Smooth muscle cell (in vitro differentiated cells): ENCODE measurements at regions not wholly inside any gene's neighbourhood (a gene's known extent, or its start where the extent isn't known, plus 50 kb on each side); places are given as distances from the start of the nearest gene placed in this dataset.

Source experiments
- DNase-seq: peaks from one replicate; lab custom pipeline; 2025; ENCODE audit not compliant: unreplicated experiment; lab: John Stamatoyannopoulos, UW
- H2AFZ ChIP-seq: fragments of 200-600 bp; sonication (generic); 2 replicates; pipeline ENCODE4 v1.6.0; 2016; ENCODE audit warnings: antibody characterized with exemption, low read depth, mild to moderate bottlenecking
- H3F3A ChIP-seq: fragments of 200-600 bp; sonication (generic); 2 replicates; pipeline ENCODE4 v1.6.0; 2017; ENCODE audit warnings: antibody characterized with exemption, low read depth
- H3K27ac ChIP-seq: fragments of 200-600 bp; sonication (generic); 2 replicates; pipeline ENCODE4 v1.5.1; 2016; ENCODE audit warnings: low read depth, mild to moderate bottlenecking
- H3K27me3 ChIP-seq: fragments of 200-600 bp; sonication (generic); 2 replicates; pipeline ENCODE4 v1.6.1; 2016; ENCODE audit warnings: low read depth, mild to moderate bottlenecking
- H3K36me3 ChIP-seq: fragments of 200-600 bp; sonication (generic); 2 replicates; pipeline ENCODE4 v1.5.1; 2016; ENCODE audit warnings: low read depth
- H3K4me1 ChIP-seq: fragments of 200-600 bp; sonication (generic); 2 replicates; pipeline ENCODE4 v1.5.1; 2016; ENCODE audit warnings: low read depth
- H3K4me2 ChIP-seq: fragments of 200-600 bp; sonication (generic); 2 replicates; pipeline ENCODE4 v1.6.0; 2016; ENCODE audit warnings: mild to moderate bottlenecking
- H3K4me3 ChIP-seq: fragments of 200-600 bp; sonication (generic); 2 replicates; pipeline ENCODE4 v1.5.1; 2016; ENCODE audit warnings: mild to moderate bottlenecking
- H3K79me2 ChIP-seq: fragments of 200-600 bp; sonication (generic); 2 replicates; pipeline ENCODE4 v1.6.0; 2016; ENCODE audit warnings: low read depth, mild to moderate bottlenecking
- H3K9ac ChIP-seq: fragments of 200-600 bp; sonication (generic); 2 replicates; pipeline ENCODE4 v1.6.0; 2016; ENCODE audit warnings: low read depth
- H3K9me3 ChIP-seq: fragments of 200-600 bp; sonication (generic); replicated peaks from 2 replicates; pipeline ENCODE4 v1.5.1; 2016; ENCODE audit warnings: low read depth
- H4K20me1 ChIP-seq: fragments of 200-600 bp; sonication (generic); 2 replicates; pipeline ENCODE4 v1.6.0; 2016; ENCODE audit warnings: low read depth
- WGBS: methylation state at CpG from one replicate; pipeline ENCODE4 v1.1.7; 2016; ENCODE audit warnings: low lambda C conversion rate; 5-methylcytosine and 5-hydroxymethylcytosine counted together
- TF ChIP-seq, protein P1 (sequence below): fragments of 200-600 bp; sonication (generic); IDR thresholded peaks from 2 replicates; pipeline ENCODE4 v1.5.1; 2017; ENCODE audit warnings: borderline replicate concordance, mild to moderate bottlenecking, antibody characterized with exemption; ENCODE audit not compliant: insufficient read depth, poor library complexity, severe bottlenecking

- Histone ChIP-seq H3F3A (no peaks in the 10 kb centered on the region), H3K9me3 (no peaks in the 10 kb centered on the region), H3K27ac (no peak overlapping the region), H3K9ac (no peak overlapping the region), H3K4me1 (no peaks in the 10 kb centered on the region), H3K36me3 (no peaks in the 10 kb centered on the region), H3K4me3 (no peak overlapping the region), H4K20me1 (no peaks in the 10 kb centered on the region), H3K27me3 (no peaks in the 10 kb centered on the region), H3K79me2 (no peaks in the 10 kb centered on the region), H3K4me2 (no peak overlapping the region), H2AFZ (peak overlapping the region; percentile 54)
- 61% methylated on average over 3 of the region's 3 CpGs for WGBS
- TF ChIP-seq, protein P1, sequence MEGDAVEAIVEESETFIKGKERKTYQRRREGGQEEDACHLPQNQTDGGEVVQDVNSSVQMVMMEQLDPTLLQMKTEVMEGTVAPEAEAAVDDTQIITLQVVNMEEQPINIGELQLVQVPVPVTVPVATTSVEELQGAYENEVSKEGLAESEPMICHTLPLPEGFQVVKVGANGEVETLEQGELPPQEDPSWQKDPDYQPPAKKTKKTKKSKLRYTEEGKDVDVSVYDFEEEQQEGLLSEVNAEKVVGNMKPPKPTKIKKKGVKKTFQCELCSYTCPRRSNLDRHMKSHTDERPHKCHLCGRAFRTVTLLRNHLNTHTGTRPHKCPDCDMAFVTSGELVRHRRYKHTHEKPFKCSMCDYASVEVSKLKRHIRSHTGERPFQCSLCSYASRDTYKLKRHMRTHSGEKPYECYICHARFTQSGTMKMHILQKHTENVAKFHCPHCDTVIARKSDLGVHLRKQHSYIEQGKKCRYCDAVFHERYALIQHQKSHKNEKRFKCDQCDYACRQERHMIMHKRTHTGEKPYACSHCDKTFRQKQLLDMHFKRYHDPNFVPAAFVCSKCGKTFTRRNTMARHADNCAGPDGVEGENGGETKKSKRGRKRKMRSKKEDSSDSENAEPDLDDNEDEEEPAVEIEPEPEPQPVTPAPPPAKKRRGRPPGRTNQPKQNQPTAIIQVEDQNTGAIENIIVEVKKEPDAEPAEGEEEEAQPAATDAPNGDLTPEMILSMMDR = no peak
- DNase-seq = no peak
These were observed 157.3 kb upstream of the EPB41L4A start for GRCh38 chr5:112576298-112576925.

DNA sequence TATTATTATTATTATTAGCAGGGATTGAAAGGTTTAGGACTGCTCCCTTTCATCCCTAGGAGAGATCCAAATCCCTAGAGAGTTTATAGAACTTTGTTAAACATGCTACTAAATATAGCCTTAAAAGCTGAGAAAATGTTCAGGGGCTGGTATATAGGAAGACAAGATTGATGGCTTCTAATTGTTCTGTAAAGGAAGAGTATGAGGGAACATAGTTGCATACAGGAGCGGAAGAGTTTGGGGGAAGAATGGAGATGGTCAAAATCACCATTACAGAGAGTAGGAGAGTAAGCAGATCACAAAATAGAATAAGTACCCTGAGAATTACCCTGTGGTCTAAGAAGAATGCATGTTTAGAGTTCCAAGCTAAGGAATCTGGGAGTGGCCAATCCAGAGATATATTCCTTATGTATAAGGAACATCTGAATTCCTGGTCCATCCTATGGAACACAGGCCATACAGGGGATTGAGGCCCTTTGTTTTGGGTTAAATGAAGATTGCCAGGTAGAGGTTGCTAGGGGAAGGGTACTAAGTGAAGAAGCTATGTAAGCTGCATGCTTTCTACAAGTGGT lies 158.0 kb upstream of the APC start:
- Histone ChIP-seq H3K4me3 (no peak overlapping the region), H3K4me1 (no peaks in the 10 kb centered on the region), H3K9ac (no peak overlapping the region), H3K27me3 (no peaks in the 10 kb centered on the region), H3K9me3 (no peaks in the 10 kb centered on the region), H3K79me2 (no peaks in the 10 kb centered on the region), H3K27ac (no peak overlapping the region), H3K36me3 (no peaks in the 10 kb centered on the region), H3F3A (no peaks in the 10 kb centered on the region), H2AFZ (no peak overlapping the region), H4K20me1 (no peaks in the 10 kb centered on the region), H3K4me2 (peak overlapping the region; percentile 26)
- no peak for DNase-seq
- TF ChIP-seq, protein P1 = no peak
- WGBS = 85% methylated on average over 1 of the region's 1 CpG

DNA sequence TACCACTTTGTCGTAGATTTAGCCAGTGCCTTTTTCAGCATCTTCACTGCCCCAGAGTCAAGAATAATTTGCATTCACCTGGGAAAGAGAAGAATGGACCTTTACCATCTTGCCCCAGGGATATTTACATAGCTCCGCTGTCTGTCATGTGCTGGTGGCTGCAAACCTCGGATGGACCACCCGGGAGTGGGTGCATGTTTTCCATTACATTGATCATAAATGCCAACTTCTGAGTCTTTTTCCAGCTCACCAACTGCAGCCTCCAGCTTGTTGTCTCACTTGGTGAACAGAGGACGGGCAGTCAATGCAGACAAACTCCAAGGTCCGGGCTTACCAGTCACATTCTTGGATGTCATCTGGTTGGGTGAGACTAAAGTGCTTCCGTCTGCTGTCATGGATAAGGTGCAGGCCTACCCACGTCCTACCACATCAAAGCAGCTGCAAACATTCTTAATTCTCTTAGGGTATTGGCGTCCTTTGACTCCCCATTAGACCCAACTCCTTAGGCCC lies 155.8 kb upstream of the APC start:
- H4K20me1 ChIP-seq = no peaks in the 10 kb centered on the region
- WGBS = 45% methylated on average over 9 of the region's 9 CpGs
- H3K4me1 ChIP-seq = no peaks in the 10 kb centered on the region
- no peaks in the 10 kb centered on the region for H3F3A ChIP-seq
- no peak overlapping the region for H2AFZ ChIP-seq
- H3K36me3 ChIP-seq = no peaks in the 10 kb centered on the region
- no peak for DNase-seq
- H3K4me2 ChIP-seq = no peak overlapping the region
- no peaks in the 10 kb centered on the region for H3K9me3 ChIP-seq
- no peak overlapping the region for H3K9ac ChIP-seq
- no peak overlapping the region for H3K27ac ChIP-seq
- TF ChIP-seq, protein P1 = no peak
- H3K4me3 ChIP-seq = no peak overlapping the region
- H3K27me3 ChIP-seq = no peaks in the 10 kb centered on the region
- no peaks in the 10 kb centered on the region for H3K79me2 ChIP-seq

- Histone ChIP-seq H2AFZ (no peak overlapping the region), H3K9ac (no peak overlapping the region), H3K4me1 (no peaks in the 10 kb centered on the region), H3K27me3 (no peaks in the 10 kb centered on the region), H3K36me3 (no peaks in the 10 kb centered on the region), H3K9me3 (no peaks in the 10 kb centered on the region), H4K20me1 (no peaks in the 10 kb centered on the region), H3K4me3 (no peak overlapping the region), H3F3A (no peaks in the 10 kb centered on the region), H3K27ac (no peak overlapping the region), H3K4me2 (no peak overlapping the region), H3K79me2 (no peaks in the 10 kb centered on the region)
- TF ChIP-seq, protein P1 = no peak
- WGBS = 88% methylated on average over 4 of the region's 4 CpGs
- DNase-seq = no peak
These were observed 154.5 kb upstream of the APC start for GRCh38 chr5:112583166-112583565.
